K562 (cell line): ENCODE measurements at regions not wholly inside any gene's neighbourhood (a gene's known extent, or its start where the extent isn't known, plus 50 kb on each side); places are given as distances from the start of the nearest gene placed in this dataset.

Experiments used
- ATAC-seq: fragments of 200-7000 bp; cut with Tn5 transposase; 3 replicates; pipeline ENCODE4 v1.9.1; 2020; ENCODE audit warnings: moderate library complexity
- BruUV-seq: library from RNA; stranded (reverse); fragments of 400-500 nt; replicated peaks from 2 replicates; lab custom pipeline; 2021; lab: Mats Ljungman, UMichigan
- CTCF ChIA-PET: fragments of 300-600 bp; formaldehyde crosslinking; extraction: SDS; loops from one replicate; lab custom pipeline; 2021; ENCODE audit warnings: low intra/inter-chr PET ratio; lab: Yijun Ruan, JAX
- POLR2A ChIA-PET: fragments of 300-600, 350-650 bp; sonication (Branson Sonifier 250); formaldehyde crosslinking; extraction: SDS; loops from one replicate; lab custom pipeline; 2021; ENCODE audit warnings: antibody characterized with exemption, inconsistent platforms; lab: Yijun Ruan, JAX
- DNase-seq, 4 experiments: peaks; one replicate each; pipeline versions ENCODE4 v3.0.0 to v3.0.0-alpha.2; 2011 to 2018; ENCODE audit warnings: low spot score in 3 of 4, mixed read lengths in 3 of 4; ENCODE audit errors: extremely low read depth in 1 of 4
- FAIRE-seq: peaks from 2 replicates; lab custom pipeline; 2011; peaks lifted over from hg19 to GRCh38; lab: Jason Lieb, UNC
- H2AFZ ChIP-seq: 2 replicates; pipeline ENCODE4 v1.6.0; 2011; ENCODE audit warnings: low read depth, low read length, control low read depth, inconsistent platforms
- H3K27ac ChIP-seq: fragments of 200-600 bp; 3 replicates; pipeline ENCODE4 v1.8.0; 2011; ENCODE audit warnings: low read depth, mild to moderate bottlenecking, control low read depth, inconsistent platforms, low read length, moderate library complexity, mixed read lengths; ENCODE audit errors: extremely low read depth
- H3K27me3 ChIP-seq, 2 experiments: fragments of 300-600 bp in 1 of 2; 2 replicates in 1 of 2; 3 replicates in 1 of 2; pipeline versions ENCODE4 v1.6.0 to v1.8.0; 2011; ENCODE audit warnings: inconsistent platforms in 2 of 2, low read length in 2 of 2, mild to moderate bottlenecking in 1 of 2, mixed read lengths in 1 of 2, moderate library complexity in 1 of 2; ENCODE audit not compliant: control insufficient read depth in 2 of 2, insufficient read depth in 2 of 2
- H3K36me3 ChIP-seq: fragments of 300-600 bp; 3 replicates; pipeline ENCODE4 v1.8.0; 2011; ENCODE audit warnings: mild to moderate bottlenecking, low read length, inconsistent platforms; ENCODE audit not compliant: control insufficient read depth, insufficient read depth
- H3K4me1 ChIP-seq, 2 experiments: fragments of 200-600 bp in 1 of 2; replicated peaks in 1 of 2; 2 replicates in 1 of 2; 3 replicates in 1 of 2; pipeline versions ENCODE4 v1.5.1 to v1.8.0; 2011; ENCODE audit warnings: inconsistent platforms in 2 of 2, low read length in 2 of 2, mild to moderate bottlenecking in 1 of 2, mixed read lengths in 1 of 2, moderate library complexity in 1 of 2; ENCODE audit not compliant: control insufficient read depth in 2 of 2, insufficient read depth in 2 of 2
- H3K4me2 ChIP-seq: 2 replicates; pipeline ENCODE4 v1.6.1; 2011; ENCODE audit warnings: low read length, control low read depth, inconsistent platforms, mixed read lengths; ENCODE audit not compliant: insufficient read depth
- H3K4me3 ChIP-seq: fragments of 200-600 bp; sonication (generic), shearing (Covaris generic); 2 replicates; pipeline ENCODE4 v1.5.1; 2016; ENCODE audit warnings: control low read depth, inconsistent platforms
- H3K79me2 ChIP-seq: fragments of 200-600 bp; 3 replicates; pipeline ENCODE4 v1.8.0; 2011; ENCODE audit warnings: low read length, inconsistent platforms; ENCODE audit not compliant: control insufficient read depth, insufficient read depth
- H3K9ac ChIP-seq, 2 experiments: 2 replicates each; pipeline versions ENCODE4 v1.6.0 to v1.6.1; 2011; ENCODE audit warnings: low read depth in 2 of 2, low read length in 2 of 2, control low read depth in 1 of 2, inconsistent platforms in 1 of 2, mild to moderate bottlenecking in 1 of 2, mixed read lengths in 1 of 2; ENCODE audit not compliant: insufficient read depth in 1 of 2
- H3K9me1 ChIP-seq: one replicate; pipeline ENCODE4 v1.6.0; 2011; ENCODE audit warnings: inconsistent platforms, mild to moderate bottlenecking, low read length, moderate library complexity; ENCODE audit not compliant: control insufficient read depth, insufficient read depth
- H3K9me3 ChIP-seq: replicated peaks from 2 replicates; pipeline ENCODE4 v1.5.1; 2011; ENCODE audit warnings: low read depth, low read length, inconsistent platforms; ENCODE audit not compliant: control insufficient read depth, insufficient read depth
- H4K20me1 ChIP-seq: replicated peaks from 2 replicates; pipeline ENCODE4 v1.6.1; 2011; ENCODE audit warnings: low read length, inconsistent platforms, mixed read lengths; ENCODE audit not compliant: control insufficient read depth, insufficient read depth
- ASH1L ChIP-seq: fragments of 450-650 bp; IDR thresholded peaks from 2 replicates; pipeline ENCODE4 v1.6.1; 2018; ENCODE audit warnings: borderline replicate concordance, mild to moderate bottlenecking, low read depth; ENCODE audit not compliant: partially characterized antibody
- C11orf30 ChIP-seq: fragments of 450-650 bp; IDR thresholded peaks from 2 replicates; pipeline ENCODE4 v1.6.1; 2016; ENCODE audit warnings: low read depth, mild to moderate bottlenecking
- CBX1 ChIP-seq: sonication (generic); IDR thresholded peaks from 2 replicates; pipeline ENCODE4 v1.6.1; 2016; ENCODE audit warnings: antibody characterized with exemption, low read depth, mild to moderate bottlenecking
- CBX2 ChIP-seq: fragments of 200-600 bp; sonication (generic); IDR thresholded peaks from one replicate; pipeline ENCODE4 v1.6.1; 2012; ENCODE audit warnings: mild to moderate bottlenecking, low read length, inconsistent platforms; ENCODE audit not compliant: insufficient read depth, poor library complexity, severe bottlenecking
- CEBPB ChIP-seq: fragments of 450-650 bp; IDR thresholded peaks from 2 replicates; pipeline ENCODE4 v1.6.1; 2016; ENCODE audit warnings: missing genetic modification characterization, missing compliant biosample characterization
- MCM2 ChIP-seq: fragments of 450-650 bp; IDR thresholded peaks from 2 replicates; pipeline ENCODE4 v1.6.1; 2017; ENCODE audit warnings: low read depth, mild to moderate bottlenecking
- PYGO2 ChIP-seq: fragments of 450-650 bp; IDR thresholded peaks from 2 replicates; pipeline ENCODE4 v1.6.1; 2016; ENCODE audit warnings: mild to moderate bottlenecking, missing genetic modification characterization, moderate library complexity, missing compliant biosample characterization
- RHOXF2B ChIP-seq: fragments of 250-450 bp; sonication (Bioruptor Pico); conservative IDR thresholded peaks from 2 replicates; pipeline ENCODE4 v1.5.1; 2021
- ZFPM2 ChIP-seq: fragments of 250-450 bp; sonication (Bioruptor Pico); IDR thresholded peaks from 2 replicates; pipeline ENCODE4 v1.5.1; 2022; ENCODE audit warnings: mild to moderate bottlenecking
- ZNF23 ChIP-seq: fragments of 250-450 bp; sonication (Bioruptor Pico); IDR thresholded peaks from 2 replicates; pipeline ENCODE4 v1.4.0; 2020; ENCODE audit warnings: mild to moderate bottlenecking
- ZNF280A ChIP-seq: fragments of 450-650 bp; IDR thresholded peaks from 2 replicates; pipeline ENCODE4 v1.6.1; 2018; ENCODE audit warnings: mild to moderate bottlenecking, low read depth; ENCODE audit not compliant: partially characterized antibody
- ZNF316 ChIP-seq: fragments of 450-650 bp; IDR thresholded peaks from 2 replicates; pipeline ENCODE4 v1.6.1; 2016
- ZNF318 ChIP-seq, 2 experiments: fragments of 450-650 bp; IDR thresholded peaks; 2 replicates each; pipeline ENCODE4 v1.6.1; 2016; ENCODE audit warnings: mild to moderate bottlenecking in 2 of 2, borderline replicate concordance in 1 of 2, low read depth in 1 of 2, moderate library complexity in 1 of 2
- ZNF717 ChIP-seq: fragments of 250-450 bp; sonication (Bioruptor Pico); IDR thresholded peaks from 2 replicates; pipeline ENCODE4 v1.5.0; 2021
- WGBS: fragments of 100-300 bp; shearing (Covaris generic); methylation state at CpG from one replicate; pipeline ENCODE4 v1.1.6; 2016; ENCODE audit warnings: low coverage, mixed read lengths; ENCODE audit not compliant: insufficient coverage; ENCODE audit errors: missing lambda C conversion rate; 5-methylcytosine and 5-hydroxymethylcytosine counted together
- in situ Hi-C: fragments of 300-500 bp; cut with MboI; formaldehyde crosslinking; loops from 4 replicates; pipeline ENCODE4 v1.15.0; 2018; ENCODE audit warnings: inconsistent platforms, mixed read lengths
- intact Hi-C: fragments of 100-400 bp; cut with micrococcal nuclease; formaldehyde crosslinking; loops from 2 replicates; pipeline ENCODE4 v1.14.2; 2022

GRCh38 chrX:127305013-127305412, 485.5 kb downstream of the PRR32 start (continued):
- TF ChIP-seq ZNF23 (no peak), ZFPM2 (CRISPR knock-in tag) (no peak), CEBPB (no peak), C11orf30 (0 out of 2 replicates have a peak, but pooled peaks have one; percentile 21), ZNF316 (peak; percentile 46; the same call in 1 of the 2 replicates), ASH1L (no peak), CBX2 (no peak), PYGO2 (tag) (no peak)

GRCh38 chrX:127306262-127306661, 486.7 kb downstream of the PRR32 start:
- CTCF ChIA-PET = no interaction called here
- POLR2A ChIA-PET = no interaction called here
- Histone ChIP-seq H4K20me1 (no peaks in the 10 kb centered on the region), H3K27ac (no peak overlapping the region), H3K4me2 (no peak overlapping the region), H3K4me3 (no peak overlapping the region), H3K36me3 (no peaks in the 10 kb centered on the region), H2AFZ (no peak overlapping the region), H3K9me3 (no peaks in the 10 kb centered on the region), H3K79me2 (no peaks in the 10 kb centered on the region), H3K4me1 (no peaks in the 10 kb centered on the region), H3K27me3 (no peaks in the 10 kb centered on the region), H3K9me1 (no peaks in the 10 kb centered on the region), H3K9ac (no peak overlapping the region)
- FAIRE-seq (no peak), ATAC-seq (no peak), DNase-seq (no peak)
- in situ Hi-C loops = no loop called here
- BruUV-seq = no TSS peak
- 0% methylated on average over 7 of the region's 7 CpGs for WGBS
- intact Hi-C loops = no loop called here
- TF ChIP-seq MCM2 = no peak
- no peak for TF ChIP-seq CBX1
- no peak for TF ChIP-seq ZNF717 (CRISPR knock-in tag)
- TF ChIP-seq RHOXF2B (CRISPR knock-in tag) = no peak
- no peak for TF ChIP-seq ZNF318 (IDR thresholded peaks at IDR 0.05; ENCODE audit: borderline replicate concordance in 1 of 2, low read depth in 1 of 2)
- TF ChIP-seq ZNF280A = no peak
